Ascending aorta (tissue), 2 donors: ENCODE measurements at regions not wholly inside any gene's neighbourhood (a gene's known extent, or its start where the extent isn't known, plus 50 kb on each side); places are given as distances from the start of the nearest gene placed in this dataset.

Source experiments
- DNase-seq, 2 donors: peaks; one replicate each; pipeline ENCODE4 v3.0.0-alpha.2; 2019; ENCODE audit warnings: low spot score in 2 of 2
- H3K27ac ChIP-seq, 2 donors: fragments of 200-600 bp; sonication (generic); one replicate each; pipeline ENCODE4 v1.5.1; 2016 to 2017; ENCODE audit warnings: mild to moderate bottlenecking in 1 of 2
- H3K27me3 ChIP-seq: fragments of 200-600 bp; sonication (generic); one replicate; pipeline ENCODE4 v1.5.1; 2017
- H3K36me3 ChIP-seq, 2 donors: fragments of 200-600 bp; sonication (generic); one replicate each; pipeline ENCODE4 v1.5.1; 2016
- H3K4me1 ChIP-seq, 2 donors: fragments of 200-600 bp; sonication (generic); one replicate each; pipeline ENCODE4 v1.5.1; 2016 to 2017; ENCODE audit warnings: mild to moderate bottlenecking in 1 of 2
- H3K4me3 ChIP-seq, 2 donors: fragments of 200-600 bp; sonication (generic); one replicate each; pipeline ENCODE4 v1.5.1; 2016 to 2017; ENCODE audit warnings: mild to moderate bottlenecking in 1 of 2
- H3K9me3 ChIP-seq, 2 donors: fragments of 200-600 bp; sonication (generic); one replicate each; pipeline ENCODE4 v1.5.1; 2016
- CTCF ChIP-seq, 3 experiments: fragments of 200-600 bp in 2 of 3; fragments of 450-650 bp in 1 of 3; sonication (generic) in 2 of 3; IDR thresholded peaks; one replicate each; pipeline ENCODE4 v1.5.1; 2016 to 2019; ENCODE audit warnings: antibody characterized with exemption in 3 of 3, mild to moderate bottlenecking in 1 of 3, moderate library complexity in 1 of 3
- intact Hi-C: fragments of 100-400 bp; cut with DNase I; formaldehyde crosslinking; loops from one replicate; pipeline ENCODE4 v1.15.1; 2023

GRCh38 chr13:52934258-52934657, 85.8 kb upstream of the PCDH8 start:
- no peak for TF ChIP-seq CTCF (IDR thresholded peaks at IDR 0.05)
- H3K36me3 ChIP-seq, result no peaks in the 10 kb centered on the region
- no peak overlapping the region for H3K27ac ChIP-seq
- no peaks in the 10 kb centered on the region for H3K9me3 ChIP-seq
- no peak for DNase-seq
- no peak overlapping the region for H3K4me3 ChIP-seq
- intact Hi-C loops, result no loop called here
- no peaks in the 10 kb centered on the region for H3K27me3 ChIP-seq
- H3K4me1 ChIP-seq, result no peaks in the 10 kb centered on the region

GRCh38 chr13:52933547-52934210, 85.2 kb upstream of the PCDH8 start:
- Histone ChIP-seq H3K4me1 (no peaks in the 10 kb centered on the region), H3K4me3 (no peak overlapping the region), H3K27me3 (no peaks in the 10 kb centered on the region), H3K9me3 (no peaks in the 10 kb centered on the region), H3K27ac (no peak overlapping the region), H3K36me3 (no peaks in the 10 kb centered on the region)
- TF ChIP-seq CTCF (IDR thresholded peaks at IDR 0.05), result no peak
- no peak for DNase-seq
- intact Hi-C loops, result no loop called here

GRCh38 chr13:52933099-52933498, 84.7 kb upstream of the PCDH8 start:
- intact Hi-C loops, result no loop called here
- no peaks in the 10 kb centered on the region for H3K9me3 ChIP-seq
- no peaks in the 10 kb centered on the region for H3K4me1 ChIP-seq
- no peak overlapping the region for H3K27ac ChIP-seq
- H3K4me3 ChIP-seq, result no peak overlapping the region
- no peak for TF ChIP-seq CTCF (IDR thresholded peaks at IDR 0.05)
- DNase-seq, result no peak
- no peaks in the 10 kb centered on the region for H3K27me3 ChIP-seq
- H3K36me3 ChIP-seq, result no peaks in the 10 kb centered on the region

- no peaks in the 10 kb centered on the region for H3K9me3 ChIP-seq
- H3K4me1 ChIP-seq, result no peaks in the 10 kb centered on the region
- TF ChIP-seq CTCF (IDR thresholded peaks at IDR 0.05), result no peak
- no peak overlapping the region for H3K4me3 ChIP-seq
- no peak for DNase-seq
- H3K27ac ChIP-seq, result no peak overlapping the region
- no peaks in the 10 kb centered on the region for H3K27me3 ChIP-seq
- intact Hi-C loops, result no loop called here
- H3K36me3 ChIP-seq, result no peaks in the 10 kb centered on the region
Measured at GRCh38 chr13:52932649-52933048, 84.2 kb upstream of the PCDH8 start.

- Histone ChIP-seq H3K9me3 (no peaks in the 10 kb centered on the region), H3K4me3 (no peak overlapping the region), H3K4me1 (no peaks in the 10 kb centered on the region), H3K27me3 (no peaks in the 10 kb centered on the region), H3K36me3 (no peaks in the 10 kb centered on the region), H3K27ac (no peak overlapping the region)
- TF ChIP-seq CTCF (IDR thresholded peaks at IDR 0.05), result no peak
- no peak for DNase-seq
- intact Hi-C loops, result no loop called here
Measured at GRCh38 chr13:52931539-52932431, 83.3 kb upstream of the PCDH8 start.
